Lower leg skin (tissue), 3 donors: ENCODE measurements at regions not wholly inside any gene's neighbourhood (a gene's known extent, or its start where the extent isn't known, plus 50 kb on each side); places are given as distances from the start of the nearest gene placed in this dataset.

Source experiments
- CTCF ChIP-seq, 3 donors: fragments of 450-650 bp; IDR thresholded peaks; one replicate each; pipeline ENCODE4 v1.5.1; 2016; ENCODE audit warnings: antibody characterized with exemption in 3 of 3, mild to moderate bottlenecking in 3 of 3, moderate library complexity in 2 of 3
- POLR2A ChIP-seq, 2 donors: fragments of 450-650 bp; IDR thresholded peaks; one replicate each; pipeline ENCODE4 v1.6.1; 2016 to 2017; ENCODE audit warnings: antibody characterized with exemption in 2 of 2, mild to moderate bottlenecking in 1 of 2, moderate library complexity in 1 of 2

- TF ChIP-seq CTCF (IDR thresholded peaks at IDR 0.05) (no peak), POLR2A (IDR thresholded peaks at IDR 0.05) (no peak)
These were observed 97.7 kb upstream of the TP53I11 start for GRCh38 chr11:45048313-45048841.
